Dendritic cell treated with granulocyte-macrophage colony-stimulating factor and Interleukin-4, amounts not matched to agents 40 ng/mL and 50 ng/mL, for 4 days (primary cell): ENCODE measurements at regions not wholly inside any gene's neighbourhood (a gene's known extent, or its start where the extent isn't known, plus 50 kb on each side); places are given as distances from the start of the nearest gene placed in this dataset.

ENCODE experiments used
- H3K27ac Mint-ChIP-seq: one replicate; pipeline ENCODE4 v1.8.0; 2022; ENCODE audit warnings: mild to moderate bottlenecking, mixed read lengths
- H3K27me3 Mint-ChIP-seq: one replicate; pipeline ENCODE4 v1.8.0; 2022; ENCODE audit warnings: mild to moderate bottlenecking, mixed read lengths
- H3K36me3 Mint-ChIP-seq: one replicate; pipeline ENCODE4 v1.8.0; 2022; ENCODE audit warnings: low read depth, mixed read lengths
- H3K4me1 Mint-ChIP-seq: one replicate; pipeline ENCODE4 v1.8.0; 2022; ENCODE audit warnings: low read depth, mixed read lengths
- H3K4me3 Mint-ChIP-seq: one replicate; pipeline ENCODE4 v1.8.0; 2022; ENCODE audit warnings: mild to moderate bottlenecking, moderate library complexity, mixed read lengths
- H3K9me3 Mint-ChIP-seq: one replicate; pipeline ENCODE4 v1.8.0; 2022; ENCODE audit warnings: mixed read lengths
- intact Hi-C: fragments of 100-400 bp; cut with micrococcal nuclease; formaldehyde crosslinking; loops from one replicate; pipeline ENCODE4 v1.15.0; 2022

DNA sequence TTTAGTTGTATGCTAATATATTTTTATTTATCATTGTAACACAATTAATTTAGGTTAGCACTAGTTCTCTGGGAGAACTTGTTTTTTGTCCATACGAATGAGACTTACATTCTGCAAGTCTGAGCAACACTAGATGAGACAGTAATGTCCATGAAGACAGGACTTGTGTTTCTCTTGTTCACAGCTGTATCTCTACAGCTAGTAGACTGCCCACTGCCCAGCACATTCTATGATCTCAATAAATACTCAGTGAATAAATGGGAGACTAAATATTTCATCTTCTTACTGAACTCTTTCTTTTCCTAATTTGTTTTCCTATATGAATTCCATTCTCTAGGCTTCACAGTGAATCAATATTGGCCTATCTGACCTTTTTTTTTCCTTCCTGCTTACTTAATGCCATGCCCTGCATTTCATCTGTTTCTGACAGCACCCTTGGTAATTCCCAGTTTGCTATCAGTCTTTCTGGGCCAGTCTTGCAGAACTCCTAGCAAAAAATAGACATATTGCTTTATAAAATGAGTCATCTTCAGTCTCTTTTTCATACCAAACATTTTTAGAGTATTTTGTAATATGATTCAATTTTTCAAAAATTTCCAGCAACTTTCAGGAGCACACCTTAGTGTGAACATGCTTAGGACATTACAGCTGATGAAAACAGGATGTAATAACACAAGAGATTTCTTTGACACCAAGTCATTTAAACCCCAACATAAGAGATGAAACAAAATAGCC lies 185.5 kb upstream of the ATP2B1 start:
- no peaks in the 10 kb centered on the region for H3K27me3 Mint-ChIP-seq
- H3K36me3 Mint-ChIP-seq = no peaks in the 10 kb centered on the region
- peaks cover 15% of the 10 kb centered on the region for H3K9me3 Mint-ChIP-seq
- no peak overlapping the region for H3K4me3 Mint-ChIP-seq
- H3K4me1 Mint-ChIP-seq = peaks cover 5% of the 10 kb centered on the region
- H3K27ac Mint-ChIP-seq = no peak overlapping the region
- intact Hi-C loops = no loop called here

DNA sequence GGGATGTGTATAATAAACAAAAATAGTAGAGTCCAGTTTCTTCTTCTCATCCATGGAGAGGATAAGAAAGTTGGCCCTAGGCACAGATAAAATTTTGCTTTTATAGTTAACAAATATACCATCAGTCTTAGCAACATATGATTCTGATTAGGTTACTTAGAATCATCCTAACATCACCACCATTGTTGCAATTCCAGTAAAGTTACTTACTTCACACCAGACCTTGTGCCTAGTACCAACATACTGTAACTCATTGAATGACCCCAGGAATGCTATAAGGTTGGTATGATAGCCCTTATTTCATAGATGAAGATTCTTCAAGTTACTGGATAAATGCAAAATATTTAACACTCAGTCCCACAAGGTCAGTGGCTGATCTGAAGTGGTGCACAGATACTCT lies 183.8 kb upstream of the ATP2B1 start:
- Mint-ChIP-seq H3K4me3 (no peak overlapping the region), H3K9me3 (peaks cover 15% of the 10 kb centered on the region), H3K36me3 (no peaks in the 10 kb centered on the region), H3K27ac (no peak overlapping the region), H3K27me3 (no peaks in the 10 kb centered on the region), H3K4me1 (peaks cover 5% of the 10 kb centered on the region)
- intact Hi-C loops = no loop called here

DNA sequence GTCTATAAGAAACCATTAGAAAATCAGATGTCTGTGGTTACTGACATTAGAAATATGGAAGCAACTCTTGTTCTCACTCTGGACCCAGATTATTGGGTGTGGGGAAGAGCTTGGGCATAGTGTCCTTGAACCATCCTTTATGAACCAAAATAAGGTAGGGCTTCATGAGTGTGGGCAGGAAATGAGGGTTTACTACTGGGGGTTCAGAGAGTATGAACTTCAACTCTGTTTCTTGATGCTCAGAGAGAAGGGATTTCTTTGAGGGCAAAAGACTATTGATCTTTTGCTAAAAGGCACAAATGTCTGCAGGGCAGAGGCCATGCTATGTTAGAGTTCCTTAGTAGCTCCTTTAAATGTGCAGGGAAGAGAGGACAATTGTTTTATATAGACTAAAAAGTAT lies 183.3 kb upstream of the ATP2B1 start:
- H3K4me3 Mint-ChIP-seq = no peak overlapping the region
- H3K27ac Mint-ChIP-seq = no peak overlapping the region
- peaks cover 5% of the 10 kb centered on the region for H3K4me1 Mint-ChIP-seq
- intact Hi-C loops = no loop called here
- no peaks in the 10 kb centered on the region for H3K27me3 Mint-ChIP-seq
- H3K36me3 Mint-ChIP-seq = no peaks in the 10 kb centered on the region
- peaks cover 11% of the 10 kb centered on the region for H3K9me3 Mint-ChIP-seq

DNA sequence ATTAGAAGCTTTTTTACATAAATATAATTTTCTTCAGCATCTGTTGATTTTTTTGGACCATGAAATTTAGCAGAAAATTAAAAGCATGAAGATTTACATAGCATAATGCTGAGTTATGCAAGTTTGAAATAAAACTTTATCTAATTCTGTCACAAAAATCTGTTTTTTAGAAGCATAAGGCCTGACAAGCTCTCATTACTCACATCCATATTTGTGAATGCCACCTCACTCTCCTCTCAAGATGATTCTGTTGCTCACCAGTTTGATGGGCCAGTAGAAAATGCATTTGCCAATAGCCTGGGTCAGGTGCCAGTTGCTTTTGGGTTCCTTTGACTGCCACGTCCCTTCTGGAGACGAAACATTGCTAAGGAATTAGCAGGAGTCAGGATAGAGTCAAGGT lies 181.5 kb upstream of the ATP2B1 start:
- peaks cover 8% of the 10 kb centered on the region for H3K9me3 Mint-ChIP-seq
- H3K4me3 Mint-ChIP-seq = no peak overlapping the region
- intact Hi-C loops = no loop called here
- no peaks in the 10 kb centered on the region for H3K36me3 Mint-ChIP-seq
- peaks cover 5% of the 10 kb centered on the region for H3K4me1 Mint-ChIP-seq
- H3K27ac Mint-ChIP-seq = peak overlapping the region; percentile 7
- no peaks in the 10 kb centered on the region for H3K27me3 Mint-ChIP-seq

DNA sequence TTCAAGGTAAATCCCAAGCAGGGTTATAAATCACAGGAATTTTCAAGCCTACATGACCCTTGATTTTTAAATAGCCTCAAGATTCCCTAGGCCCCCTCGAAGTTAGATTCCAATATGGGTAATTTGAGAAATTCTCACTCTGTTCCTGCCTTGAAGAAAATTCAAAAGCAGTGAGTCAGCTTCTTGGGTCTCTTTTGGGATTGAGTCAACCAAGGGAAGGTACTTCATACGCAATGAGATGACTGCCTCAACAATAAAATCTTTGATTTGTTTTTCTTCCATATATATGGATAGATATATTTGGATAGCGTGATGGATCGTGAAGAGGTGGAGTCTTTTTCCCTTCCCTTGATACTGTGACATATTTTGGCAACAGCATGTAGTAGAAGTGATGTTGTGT lies 180.4 kb upstream of the ATP2B1 start:
- H3K4me3 Mint-ChIP-seq = no peak overlapping the region
- H3K27me3 Mint-ChIP-seq = no peaks in the 10 kb centered on the region
- intact Hi-C loops = no loop called here
- H3K9me3 Mint-ChIP-seq = peaks cover 8% of the 10 kb centered on the region
- H3K4me1 Mint-ChIP-seq = peaks cover 5% of the 10 kb centered on the region
- no peaks in the 10 kb centered on the region for H3K36me3 Mint-ChIP-seq
- H3K27ac Mint-ChIP-seq = no peak overlapping the region

DNA sequence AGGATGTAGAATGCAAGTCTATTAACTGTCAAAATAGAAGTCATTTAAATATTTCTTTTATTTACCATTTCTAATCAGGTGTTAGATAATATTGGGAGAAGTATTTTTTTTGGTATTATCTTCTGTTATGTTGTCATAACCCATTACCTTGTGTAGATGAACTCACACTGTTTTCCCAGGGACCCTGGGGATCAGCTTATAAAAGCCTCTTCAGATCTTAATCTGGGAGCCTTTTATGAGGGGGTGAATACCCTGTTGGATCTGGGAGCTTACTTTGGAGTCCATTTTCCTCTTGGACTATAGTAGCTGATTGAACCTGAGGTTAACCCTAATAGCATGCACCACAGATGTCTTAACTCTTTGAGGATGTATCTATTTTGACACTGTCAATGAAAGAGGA lies 176.3 kb upstream of the ATP2B1 start:
- no peaks in the 10 kb centered on the region for H3K9me3 Mint-ChIP-seq
- H3K4me3 Mint-ChIP-seq = no peak overlapping the region
- H3K4me1 Mint-ChIP-seq = peaks cover 18% of the 10 kb centered on the region
- intact Hi-C loops = no loop called here
- no peak overlapping the region for H3K27ac Mint-ChIP-seq
- no peaks in the 10 kb centered on the region for H3K36me3 Mint-ChIP-seq
- no peaks in the 10 kb centered on the region for H3K27me3 Mint-ChIP-seq

DNA sequence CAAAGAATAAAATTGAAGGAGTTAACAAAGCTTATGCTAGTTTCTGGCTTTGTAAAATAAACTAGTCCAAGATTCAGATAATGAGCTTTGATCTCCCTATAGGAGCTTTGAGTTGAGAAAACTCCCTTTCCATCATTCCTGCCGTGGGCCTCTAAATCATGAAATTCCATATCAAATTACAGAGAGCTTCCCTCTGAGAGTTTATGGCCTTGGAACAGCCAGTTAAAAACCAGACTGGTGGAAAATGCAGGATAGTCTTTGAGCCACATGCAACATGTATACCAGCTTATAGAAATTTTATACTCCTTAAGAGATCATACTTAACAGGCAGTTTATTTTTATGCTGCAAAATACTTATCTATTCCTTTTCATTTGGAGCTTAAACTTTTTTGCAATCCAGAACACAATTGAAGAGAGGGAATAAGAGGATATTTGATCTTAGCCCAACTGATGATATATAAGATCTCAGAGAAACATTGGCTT lies 175.8 kb upstream of the ATP2B1 start:
- H3K27me3 Mint-ChIP-seq = no peaks in the 10 kb centered on the region
- H3K36me3 Mint-ChIP-seq = no peaks in the 10 kb centered on the region
- no peak overlapping the region for H3K27ac Mint-ChIP-seq
- intact Hi-C loops = no loop called here
- H3K4me3 Mint-ChIP-seq = no peak overlapping the region
- H3K4me1 Mint-ChIP-seq = peaks cover 18% of the 10 kb centered on the region
- H3K9me3 Mint-ChIP-seq = no peaks in the 10 kb centered on the region

DNA sequence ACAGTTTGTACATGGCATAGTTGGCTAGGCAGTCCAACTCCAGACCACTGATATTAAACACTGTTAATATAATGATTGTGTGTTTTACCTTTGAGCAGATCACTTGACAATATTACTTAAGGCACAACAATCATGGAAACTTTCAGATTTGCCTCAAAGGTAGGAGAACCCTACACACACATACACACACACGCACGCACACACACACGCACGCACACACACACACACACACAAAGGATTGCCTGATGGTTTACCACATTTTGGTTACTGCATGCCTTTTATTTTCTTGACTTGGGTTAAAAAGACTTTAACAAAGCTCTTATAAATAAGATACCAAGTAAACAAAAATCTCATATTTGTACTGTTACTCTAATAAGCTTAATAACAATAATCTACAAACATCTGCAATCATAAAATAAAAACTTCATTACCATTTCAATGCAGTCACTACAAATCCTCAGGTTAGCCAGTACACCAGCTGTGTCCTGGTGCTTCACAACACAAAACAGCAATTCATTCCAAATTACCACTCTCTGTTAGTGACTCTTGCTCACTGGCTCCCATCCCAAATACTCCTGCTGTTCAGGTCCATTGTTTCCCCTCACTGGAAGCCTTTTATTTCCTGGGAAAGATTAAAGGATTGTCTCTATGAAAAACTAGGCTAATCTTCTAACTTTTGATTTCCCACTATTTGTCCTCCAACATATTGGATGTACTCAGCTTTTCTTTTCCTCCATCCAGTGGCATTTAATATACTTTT lies 175.2 kb upstream of the ATP2B1 start:
- intact Hi-C loops = no loop called here
- H3K4me1 Mint-ChIP-seq = peaks cover 23% of the 10 kb centered on the region

DNA sequence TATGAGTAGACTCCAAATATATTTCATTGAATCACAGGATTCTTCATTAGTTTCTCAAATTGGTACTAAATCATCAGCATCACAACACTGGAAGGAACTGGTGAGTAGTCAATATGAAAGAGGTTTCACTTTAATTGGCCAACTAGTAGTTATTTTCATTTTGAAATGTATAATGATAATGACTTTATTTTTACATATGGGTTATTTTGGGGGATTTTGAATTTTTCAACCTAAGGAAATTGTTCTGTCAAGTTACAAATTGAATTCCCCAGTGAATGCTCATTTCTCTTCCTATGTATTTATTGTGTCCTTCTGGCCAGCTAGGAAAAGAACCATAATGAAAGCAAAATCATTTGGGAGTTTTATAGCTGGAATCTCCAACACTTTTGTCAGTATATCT lies 174.2 kb upstream of the ATP2B1 start:
- H3K9me3 Mint-ChIP-seq = no peaks in the 10 kb centered on the region
- peaks cover 31% of the 10 kb centered on the region for H3K4me1 Mint-ChIP-seq
- no peaks in the 10 kb centered on the region for H3K36me3 Mint-ChIP-seq
- no peaks in the 10 kb centered on the region for H3K27me3 Mint-ChIP-seq
- intact Hi-C loops = no loop called here
- no peak overlapping the region for H3K27ac Mint-ChIP-seq
- H3K4me3 Mint-ChIP-seq = no peak overlapping the region

More for the DNA sequence above, 175.2 kb upstream of the ATP2B1 start:
- Mint-ChIP-seq H3K9me3 (no peaks in the 10 kb centered on the region), H3K4me3 (no peak overlapping the region), H3K27me3 (no peaks in the 10 kb centered on the region), H3K27ac (no peak overlapping the region), H3K36me3 (no peaks in the 10 kb centered on the region)

DNA sequence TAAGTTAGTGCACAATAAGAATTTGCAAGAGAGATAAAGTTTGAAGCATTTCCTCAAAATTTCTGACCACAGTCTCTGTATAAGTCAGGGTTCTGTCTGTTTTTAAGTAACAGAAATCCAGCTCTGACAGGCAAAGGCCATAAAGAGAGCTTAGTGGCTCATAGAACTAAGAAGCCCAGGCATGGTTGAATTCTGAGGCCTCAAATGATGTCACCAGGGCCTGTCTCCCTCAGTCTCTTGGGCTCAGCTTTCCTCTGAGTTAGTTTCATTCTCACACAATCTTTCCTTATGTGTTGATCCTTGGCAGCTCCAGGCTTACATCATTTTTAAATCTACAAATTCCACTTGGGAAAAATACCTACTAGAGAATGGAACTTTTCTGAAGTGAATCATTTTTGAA lies 173.4 kb upstream of the ATP2B1 start:
- H3K4me3 Mint-ChIP-seq = no peak overlapping the region
- intact Hi-C loops = no loop called here
- no peaks in the 10 kb centered on the region for H3K9me3 Mint-ChIP-seq
- H3K4me1 Mint-ChIP-seq = peaks cover 31% of the 10 kb centered on the region
- H3K27ac Mint-ChIP-seq = peak overlapping the region; percentile 47
- H3K36me3 Mint-ChIP-seq = no peaks in the 10 kb centered on the region
- no peaks in the 10 kb centered on the region for H3K27me3 Mint-ChIP-seq

DNA sequence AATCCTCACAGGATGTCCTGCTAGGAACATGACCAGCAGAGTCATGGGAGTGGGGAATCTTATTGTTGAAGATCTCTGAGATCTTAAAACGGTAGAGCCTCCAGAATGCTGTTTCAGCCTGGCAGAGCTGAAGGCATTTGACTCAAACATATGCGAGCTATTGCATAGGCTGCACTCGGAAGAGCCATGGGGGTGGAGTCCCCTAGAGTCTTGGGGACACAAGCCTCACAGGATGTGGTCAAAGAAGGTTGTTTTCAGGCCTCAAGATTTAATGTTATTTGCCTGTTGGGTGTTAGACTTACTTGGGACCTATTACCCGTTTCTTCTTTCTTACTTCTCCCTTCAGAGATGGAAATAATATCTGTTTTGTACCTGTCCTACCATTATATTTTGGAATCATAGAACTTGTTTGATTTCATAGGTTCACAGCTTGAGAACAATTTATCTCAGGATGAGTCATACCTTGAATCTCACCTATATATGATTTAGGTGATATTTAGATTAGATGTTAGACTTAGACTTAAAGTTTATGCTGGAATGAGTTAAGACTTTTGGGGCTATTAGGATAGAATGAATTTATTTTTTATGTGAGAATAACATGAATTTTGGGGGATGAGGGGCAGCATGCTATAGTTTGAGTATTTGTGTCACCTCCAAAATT lies 172.2 kb upstream of the ATP2B1 start:
- Mint-ChIP-seq H3K4me3 (no peak overlapping the region), H3K4me1 (peaks cover 31% of the 10 kb centered on the region), H3K9me3 (no peaks in the 10 kb centered on the region), H3K27me3 (no peaks in the 10 kb centered on the region), H3K27ac (peak overlapping the region; percentile 74), H3K36me3 (no peaks in the 10 kb centered on the region)
- intact Hi-C loops = loop anchor here (2.0 kb wide), 1 partner anchor 16 kb away; no protein-coding TSS in a partner anchor

DNA sequence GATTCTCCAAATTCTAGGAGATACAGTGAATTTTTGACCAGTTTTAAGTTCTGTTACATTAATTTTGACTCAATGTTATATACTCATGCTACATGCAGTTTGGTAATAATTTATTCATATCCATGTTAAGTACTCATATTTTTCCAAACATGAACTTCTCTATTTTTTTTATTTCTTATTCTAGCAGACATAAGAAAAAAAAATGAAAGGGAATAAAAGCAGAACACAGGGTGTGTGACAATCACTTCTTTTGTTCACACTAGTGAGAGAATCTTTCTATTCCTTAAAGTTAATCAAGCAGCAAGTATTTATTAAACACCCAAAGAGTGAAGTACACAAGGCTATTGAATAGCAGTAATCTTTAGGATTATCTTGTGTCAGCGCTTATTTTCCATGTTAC lies 171.1 kb upstream of the ATP2B1 start:
- intact Hi-C loops = loop anchor here (2.0 kb wide), 1 partner anchor 15 kb away; no protein-coding TSS in a partner anchor
- peaks cover 31% of the 10 kb centered on the region for H3K4me1 Mint-ChIP-seq
- no peaks in the 10 kb centered on the region for H3K36me3 Mint-ChIP-seq
- H3K27ac Mint-ChIP-seq = no peak overlapping the region
- H3K27me3 Mint-ChIP-seq = no peaks in the 10 kb centered on the region
- H3K9me3 Mint-ChIP-seq = no peaks in the 10 kb centered on the region
- no peak overlapping the region for H3K4me3 Mint-ChIP-seq

DNA sequence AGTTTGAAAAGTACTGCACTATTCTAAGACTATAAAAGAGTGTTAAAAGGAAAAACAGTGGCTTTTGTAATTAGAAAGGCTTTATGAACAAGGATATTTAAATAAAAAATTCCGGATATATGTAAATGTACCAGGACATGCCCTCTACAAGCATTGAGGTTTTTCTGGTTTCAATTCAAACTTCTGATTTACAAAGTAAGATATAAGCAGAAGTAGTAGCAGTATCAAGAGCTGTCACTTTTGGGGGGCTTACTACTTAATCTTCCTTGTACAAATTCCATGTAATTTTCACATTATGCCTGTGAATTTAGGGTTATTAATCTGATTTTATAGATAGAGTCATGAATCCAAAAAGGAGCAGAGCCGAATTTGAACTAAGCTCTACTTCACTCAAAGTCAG lies 170.3 kb upstream of the ATP2B1 start:
- no peaks in the 10 kb centered on the region for H3K9me3 Mint-ChIP-seq
- no peaks in the 10 kb centered on the region for H3K36me3 Mint-ChIP-seq
- H3K4me3 Mint-ChIP-seq = no peak overlapping the region
- peaks cover 34% of the 10 kb centered on the region for H3K4me1 Mint-ChIP-seq
- peak overlapping the region; percentile 56 for H3K27ac Mint-ChIP-seq
- intact Hi-C loops = no loop called here
- H3K27me3 Mint-ChIP-seq = no peaks in the 10 kb centered on the region

DNA sequence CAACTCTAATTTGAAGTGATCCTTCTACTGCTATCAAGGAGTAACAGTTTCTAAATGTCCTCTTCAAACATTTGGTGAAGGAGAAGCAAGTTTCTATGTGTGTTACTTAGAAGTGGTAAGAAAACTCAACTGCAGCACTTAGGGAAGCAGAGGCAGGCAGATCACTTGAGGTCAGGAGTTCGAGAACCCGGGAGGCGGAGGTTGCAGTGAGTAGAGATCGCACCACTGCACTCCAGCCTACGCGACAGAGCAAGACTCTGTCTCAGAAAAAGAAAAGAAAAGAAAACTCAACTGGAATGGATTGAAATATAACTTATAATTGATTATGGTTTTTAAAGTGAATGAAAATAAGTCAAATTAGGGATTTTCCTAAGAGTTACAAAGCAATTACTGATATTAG lies 169.7 kb upstream of the ATP2B1 start:
- no peaks in the 10 kb centered on the region for H3K27me3 Mint-ChIP-seq
- intact Hi-C loops = no loop called here
- no peaks in the 10 kb centered on the region for H3K36me3 Mint-ChIP-seq
- peak overlapping the region; percentile 56 for H3K27ac Mint-ChIP-seq
- H3K4me3 Mint-ChIP-seq = no peak overlapping the region
- H3K9me3 Mint-ChIP-seq = no peaks in the 10 kb centered on the region
- peaks cover 38% of the 10 kb centered on the region for H3K4me1 Mint-ChIP-seq
